ENCODE measurements at regions not wholly inside any gene's neighbourhood (a gene's known extent, or its start where the extent isn't known, plus 50 kb on each side); places are given as distances from the start of the nearest gene placed in this dataset.
"Not testable (repeated sequence)": the region's sequence is repeated elsewhere in the genome, so short reads cannot be mapped to it uniquely, and the experiment has no call there.

DNA sequence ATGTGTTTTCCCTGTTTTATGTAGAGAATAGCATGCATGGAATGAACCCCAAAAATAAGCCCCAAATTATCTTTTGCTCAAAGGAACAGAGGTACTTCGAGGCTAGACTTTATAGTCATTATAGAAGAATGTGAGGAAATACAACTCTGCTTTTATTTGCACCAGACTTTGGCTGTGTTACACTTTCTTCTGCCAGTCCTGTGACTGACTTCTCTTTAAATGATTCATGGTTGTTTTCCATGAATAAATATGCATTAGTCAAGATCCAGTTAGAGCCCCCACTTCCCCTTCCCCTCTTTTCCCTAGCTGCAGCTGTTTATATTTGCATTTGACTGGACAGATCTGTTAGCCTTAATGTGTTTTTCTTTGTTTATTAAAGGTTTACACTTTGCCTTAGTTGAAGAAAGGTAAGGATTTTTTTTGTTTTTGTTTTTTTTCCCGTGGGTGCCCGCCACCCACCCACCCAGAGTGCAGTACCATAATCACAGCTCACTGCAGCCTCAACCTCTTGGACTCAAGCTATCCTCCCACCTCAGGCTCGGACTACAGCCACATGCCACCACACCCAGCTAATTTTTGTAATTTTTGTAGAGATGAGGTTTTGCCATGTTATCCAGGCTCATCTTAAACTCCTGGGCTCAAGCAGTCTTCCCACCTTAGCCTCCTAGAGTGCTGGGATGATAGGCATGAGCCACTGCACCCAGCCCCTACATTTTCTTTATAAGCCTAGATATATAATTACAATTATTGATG, 152.6 kb downstream of the CYB561 start:
- no peaks in the 10 kb centered on the region for H3K27me3 ChIP-seq (ENCODE audit: control insufficient read depth in 2 of 2, insufficient read depth in 2 of 2, low read length in 2 of 2)
- H3K4me1 ChIP-seq (ENCODE audit: control insufficient read depth in 2 of 2, insufficient read depth in 2 of 2, low read length in 2 of 2) = no peaks in the 10 kb centered on the region
- ATAC-seq (no peak), DNase-seq (no peak)
- ChIA-PET CTCF (no interaction called here), POLR2A (no interaction called here)
- H3K27me3 Mint-ChIP-seq = peaks cover 0 to 2% (median 0%) of the 10 kb centered on the region in 5 donors
- intact Hi-C loops (cut with micrococcal nuclease) = no loop called here
- H3K27ac ChIP-seq (ENCODE audit: low read depth, low read length) = no peak overlapping the region
- peaks cover 0 to 17% (median 0%) of the 10 kb centered on the region in 3 experiments for H3K9me3 ChIP-seq (ENCODE audit: control insufficient read depth in 2 of 3, low read length in 3 of 3)
- no peak overlapping the region for H3K4me3 Mint-ChIP-seq
- peaks cover 4 to 39% (median 13%) of the 10 kb centered on the region in 11 donors for H3K9me3 Mint-ChIP-seq
- H3K4me3 ChIP-seq (ENCODE audit: low read length) = no peak overlapping the region
- H3K27ac Mint-ChIP-seq = no peak overlapping the region
- H3K36me3 Mint-ChIP-seq = peaks cover 3 to 61% (median 54%) of the 10 kb centered on the region in 5 donors
- peaks cover 0 to 10% (median 3%) of the 10 kb centered on the region in 7 donors for H3K4me1 Mint-ChIP-seq
- H3K36me3 ChIP-seq (ENCODE audit: control insufficient read depth in 2 of 3, insufficient read depth in 3 of 3, low read length in 3 of 3) = no peaks in the 10 kb centered on the region

- peaks cover 4 to 50% (median 18%) of the 10 kb centered on the region in 11 donors for H3K9me3 Mint-ChIP-seq
- intact Hi-C loops (cut with micrococcal nuclease) = no loop called here
- Histone ChIP-seq H3K4me3 (ENCODE audit: low read length) (no peak overlapping the region), H3K27ac (ENCODE audit: low read depth, low read length) (no peak overlapping the region), H3K9me3 (ENCODE audit: control insufficient read depth in 2 of 3, low read length in 3 of 3) (peaks cover 0 to 17% (median 0%) of the 10 kb centered on the region in 3 experiments), H3K27me3 (ENCODE audit: control insufficient read depth in 2 of 2, insufficient read depth in 2 of 2, low read length in 2 of 2) (no peaks in the 10 kb centered on the region), H3K36me3 (ENCODE audit: control insufficient read depth in 2 of 3, insufficient read depth in 3 of 3, low read length in 3 of 3) (no peaks in the 10 kb centered on the region), H3K4me1 (ENCODE audit: control insufficient read depth in 2 of 2, insufficient read depth in 2 of 2, low read length in 2 of 2) (no peaks in the 10 kb centered on the region)
- H3K27ac Mint-ChIP-seq = no peak overlapping the region
- peaks cover 0 to 10% (median 3%) of the 10 kb centered on the region in 7 donors for H3K4me1 Mint-ChIP-seq
- ATAC-seq (no peak), DNase-seq (no peak)
- CTCF ChIA-PET = no interaction called here
- H3K4me3 Mint-ChIP-seq = no peak overlapping the region
- POLR2A ChIA-PET = no interaction called here
- H3K27me3 Mint-ChIP-seq = peaks cover 0 to 2% (median 0%) of the 10 kb centered on the region in 5 donors
- H3K36me3 Mint-ChIP-seq = peaks cover 3 to 55% (median 47%) of the 10 kb centered on the region in 5 donors
Observed at GRCh38 chr17:63294776-63295175, 151.3 kb downstream of the CYB561 start.

DNA sequence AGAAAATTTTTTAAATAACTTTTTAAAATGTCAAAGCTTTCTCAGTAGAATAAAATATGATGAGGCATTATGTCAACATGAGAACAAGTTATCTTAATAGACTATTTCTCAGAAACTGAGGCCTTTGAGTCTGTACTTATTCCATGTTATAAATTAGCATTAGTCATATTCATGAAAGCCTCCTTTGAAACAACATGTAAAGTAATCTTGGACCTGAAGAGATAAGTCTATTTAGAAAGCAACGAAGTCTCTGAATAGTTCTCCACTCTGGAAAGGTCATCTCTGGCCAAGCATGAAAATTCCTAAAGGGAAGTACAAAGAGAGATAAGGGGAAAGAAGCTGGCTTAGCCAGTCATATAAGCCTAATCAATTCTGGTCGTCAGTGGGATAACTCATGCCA, 150.8 kb downstream of the CYB561 start:
- H3K9me3 Mint-ChIP-seq = peaks cover 4 to 54% (median 19%) of the 10 kb centered on the region in 11 donors
- peaks cover 3 to 55% (median 46%) of the 10 kb centered on the region in 5 donors for H3K36me3 Mint-ChIP-seq
- Histone ChIP-seq H3K36me3 (ENCODE audit: control insufficient read depth in 2 of 3, insufficient read depth in 3 of 3, low read length in 3 of 3) (no peaks in the 10 kb centered on the region), H3K4me3 (ENCODE audit: low read length) (no peak overlapping the region), H3K27ac (ENCODE audit: low read depth, low read length) (no peak overlapping the region), H3K9me3 (ENCODE audit: control insufficient read depth in 2 of 3, low read length in 3 of 3) (peaks cover 0 to 17% (median 0%) of the 10 kb centered on the region in 3 experiments), H3K27me3 (ENCODE audit: control insufficient read depth in 2 of 2, insufficient read depth in 2 of 2, low read length in 2 of 2) (no peaks in the 10 kb centered on the region), H3K4me1 (ENCODE audit: control insufficient read depth in 2 of 2, insufficient read depth in 2 of 2, low read length in 2 of 2) (no peaks in the 10 kb centered on the region)
- ChIA-PET CTCF (no interaction called here), POLR2A (interaction anchor here (0.7 kb wide), 1 partner anchor 56 kb away, joined by 3 read pairs; no protein-coding TSS in a partner anchor)
- intact Hi-C loops (cut with micrococcal nuclease) = no loop called here
- no peak for DNase-seq
- ATAC-seq = no peak
- peaks cover 0 to 2% (median 0%) of the 10 kb centered on the region in 5 donors for H3K27me3 Mint-ChIP-seq
- H3K4me1 Mint-ChIP-seq = peaks cover 0 to 10% (median 3%) of the 10 kb centered on the region in 7 donors
- no peak overlapping the region for H3K4me3 Mint-ChIP-seq
- H3K27ac Mint-ChIP-seq = no peak overlapping the region

DNA sequence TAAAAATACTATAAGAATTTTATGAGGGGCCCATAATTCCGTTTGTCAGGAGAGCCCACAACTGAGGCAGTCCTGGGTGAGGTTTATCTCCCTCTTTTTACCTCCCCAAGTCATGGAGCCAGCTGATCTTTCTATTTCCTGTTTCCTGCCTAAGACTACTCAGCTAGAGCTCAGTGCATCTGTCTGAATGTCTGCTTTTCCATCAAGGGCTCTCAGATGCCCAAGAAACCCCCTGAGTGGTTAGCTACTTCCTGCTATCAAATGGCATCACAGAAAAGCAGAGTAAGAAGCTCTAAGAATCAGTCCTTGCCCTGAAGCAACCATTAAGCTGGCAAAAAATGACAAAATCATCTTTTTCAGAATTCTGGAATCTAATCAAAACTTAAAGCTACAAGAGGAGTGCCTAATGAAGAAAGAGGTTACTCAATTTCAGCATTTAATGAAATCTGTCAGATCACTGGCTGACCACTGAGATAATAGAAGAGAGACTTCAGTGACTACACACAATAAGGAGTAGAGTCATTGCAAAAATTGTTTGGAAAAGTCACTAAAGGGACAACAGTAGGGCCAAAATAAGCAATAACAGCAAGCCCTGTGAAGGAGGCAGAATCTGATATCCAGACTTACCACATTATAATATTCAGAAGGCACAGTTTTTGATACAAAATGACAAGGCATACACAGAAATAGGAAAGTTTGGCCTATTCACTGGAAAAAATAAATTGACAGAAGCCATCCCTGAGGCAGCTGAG, 150.1 kb downstream of the CYB561 start:
- Histone ChIP-seq H3K36me3 (ENCODE audit: control insufficient read depth in 2 of 3, insufficient read depth in 3 of 3, low read length in 3 of 3) (no peaks in the 10 kb centered on the region), H3K27ac (ENCODE audit: low read depth, low read length) (no peak overlapping the region), H3K9me3 (ENCODE audit: control insufficient read depth in 2 of 3, low read length in 3 of 3) (peaks cover 0 to 17% (median 0%) of the 10 kb centered on the region in 3 experiments), H3K4me1 (ENCODE audit: control insufficient read depth in 2 of 2, insufficient read depth in 2 of 2, low read length in 2 of 2) (no peaks in the 10 kb centered on the region), H3K4me3 (ENCODE audit: low read length) (no peak overlapping the region), H3K27me3 (ENCODE audit: control insufficient read depth in 2 of 2, insufficient read depth in 2 of 2, low read length in 2 of 2) (no peaks in the 10 kb centered on the region)
- no peak overlapping the region for H3K4me3 Mint-ChIP-seq
- peak in 2 of 9 donors; percentile 22 to 24 for DNase-seq
- CTCF ChIA-PET = interaction anchor here (0.7 kb wide), 1 partner anchor 337 kb away, joined by 3 read pairs; no protein-coding TSS in a partner anchor
- H3K9me3 Mint-ChIP-seq = peaks cover 4 to 61% (median 21%) of the 10 kb centered on the region in 11 donors
- ATAC-seq = no peak
- peak overlapping the region in 1 of 9 donors; percentile 73 for H3K27ac Mint-ChIP-seq
- POLR2A ChIA-PET = interaction anchor here (0.7 kb wide), 1 partner anchor 57 kb away, joined by 3 read pairs; no protein-coding TSS in a partner anchor
- peaks cover 3 to 54% (median 46%) of the 10 kb centered on the region in 5 donors for H3K36me3 Mint-ChIP-seq
- H3K27me3 Mint-ChIP-seq = peaks cover 0 to 6% (median 0%) of the 10 kb centered on the region in 5 donors
- intact Hi-C loops (cut with micrococcal nuclease) = no loop called here
- peaks cover 0 to 10% (median 3%) of the 10 kb centered on the region in 7 donors for H3K4me1 Mint-ChIP-seq

GRCh38 chr17:63298916-63299315, 147.2 kb downstream of the CYB561 start:
- H3K9me3 ChIP-seq (ENCODE audit: control insufficient read depth in 2 of 3, low read length in 3 of 3) = peaks cover 0 to 17% (median 0%) of the 10 kb centered on the region in 3 experiments
- H3K27me3 ChIP-seq (ENCODE audit: control insufficient read depth in 2 of 2, insufficient read depth in 2 of 2, low read length in 2 of 2); ATAC-seq; intact Hi-C loops (cut with micrococcal nuclease); DNase-seq; H3K27ac ChIP-seq (ENCODE audit: low read depth, low read length); H3K4me3 ChIP-seq (ENCODE audit: low read length); H3K4me1 ChIP-seq (ENCODE audit: control insufficient read depth in 2 of 2, insufficient read depth in 2 of 2, low read length in 2 of 2); H3K4me3 Mint-ChIP-seq; POLR2A ChIA-PET; H3K27ac Mint-ChIP-seq; H3K4me1 Mint-ChIP-seq; CTCF ChIA-PET; H3K27me3 Mint-ChIP-seq; H3K36me3 ChIP-seq (ENCODE audit: control insufficient read depth in 2 of 3, insufficient read depth in 3 of 3, low read length in 3 of 3): not testable (repeated sequence)
- Mint-ChIP-seq H3K9me3 (peaks cover 4 to 78% (median 31%) of the 10 kb centered on the region in 11 donors), H3K36me3 (peaks cover 3 to 50% (median 44%) of the 10 kb centered on the region in 5 donors)

DNA sequence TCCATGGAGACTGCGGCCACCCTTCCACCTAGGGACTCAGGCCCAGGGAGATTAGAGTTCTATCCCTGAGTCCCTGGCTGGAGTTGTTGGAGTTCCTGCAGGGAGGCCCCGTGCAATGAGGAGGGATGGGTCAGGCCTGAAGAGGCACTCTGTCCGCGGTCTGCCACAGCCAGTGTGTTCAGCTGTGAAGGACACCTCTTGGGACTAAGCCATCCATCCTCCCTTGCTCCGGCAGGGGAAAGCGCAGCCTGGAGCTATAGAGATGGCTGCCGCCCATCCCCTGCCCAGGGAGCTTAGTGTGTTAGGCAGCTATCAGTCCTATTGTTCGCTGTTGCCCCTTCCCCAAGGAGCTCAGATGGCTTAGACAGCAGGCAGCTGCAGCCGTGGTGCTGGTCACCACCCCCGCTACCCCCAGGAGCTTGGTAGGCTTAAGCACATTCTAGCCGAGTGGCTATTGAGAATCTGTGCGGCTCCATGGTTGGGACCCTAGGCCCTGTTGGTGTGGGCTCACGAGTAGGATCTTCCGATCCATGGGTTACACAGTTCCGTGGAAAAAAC, 141.3 kb downstream of the CYB561 start:
- Histone ChIP-seq H3K36me3 (ENCODE audit: control insufficient read depth in 2 of 3, insufficient read depth in 3 of 3, low read length in 3 of 3) (no peaks in the 10 kb centered on the region), H3K4me3 (ENCODE audit: low read length) (no peak overlapping the region), H3K4me1 (ENCODE audit: control insufficient read depth in 2 of 2, insufficient read depth in 2 of 2, low read length in 2 of 2) (no peaks in the 10 kb centered on the region), H3K27ac (ENCODE audit: low read depth, low read length) (no peak overlapping the region), H3K9me3 (ENCODE audit: control insufficient read depth in 2 of 3, low read length in 3 of 3) (no peaks in the 10 kb centered on the region), H3K27me3 (ENCODE audit: control insufficient read depth in 2 of 2, insufficient read depth in 2 of 2, low read length in 2 of 2) (no peaks in the 10 kb centered on the region)
- ATAC-seq (no peak), DNase-seq (no peak)
- intact Hi-C loops (cut with micrococcal nuclease) = no loop called here
- Mint-ChIP-seq H3K27me3 (peaks cover 0 to 4% (median 0%) of the 10 kb centered on the region in 5 donors), H3K9me3 (peaks cover 7 to 37% (median 11%) of the 10 kb centered on the region in 11 donors), H3K4me3 (no peak overlapping the region), H3K36me3 (peaks cover 0 to 31% (median 21%) of the 10 kb centered on the region in 5 donors), H3K27ac (no peak overlapping the region), H3K4me1 (peaks cover 0 to 8% (median 0%) of the 10 kb centered on the region in 7 donors)
- CTCF ChIA-PET = no interaction called here
- POLR2A ChIA-PET = no interaction called here
